Esophagus squamous epithelium (tissue), 4 donors: ENCODE measurements at regions not wholly inside any gene's neighbourhood (a gene's known extent, or its start where the extent isn't known, plus 50 kb on each side); places are given as distances from the start of the nearest gene placed in this dataset.

Experiments
- POLR2A ChIP-seq, 4 donors: fragments of 450-650 bp; IDR thresholded peaks; one replicate each; pipeline ENCODE4 v1.6.1; 2017; ENCODE audit warnings: antibody characterized with exemption in 4 of 4, mild to moderate bottlenecking in 4 of 4, moderate library complexity in 3 of 4
- TF ChIP-seq, protein P1 (sequence below), 6 experiments: fragments of 450-650 bp in 4 of 6; fragments of 200-600 bp in 2 of 6; sonication (generic) in 2 of 6; IDR thresholded peaks; one replicate each; pipeline ENCODE4 v1.5.1; 2016 to 2019; ENCODE audit warnings: antibody characterized with exemption in 6 of 6, mild to moderate bottlenecking in 4 of 6, moderate library complexity in 4 of 6

GRCh38 chr5:98637116-98637515, 136.3 kb upstream of the RGMB start:
- TF ChIP-seq, protein P1, sequence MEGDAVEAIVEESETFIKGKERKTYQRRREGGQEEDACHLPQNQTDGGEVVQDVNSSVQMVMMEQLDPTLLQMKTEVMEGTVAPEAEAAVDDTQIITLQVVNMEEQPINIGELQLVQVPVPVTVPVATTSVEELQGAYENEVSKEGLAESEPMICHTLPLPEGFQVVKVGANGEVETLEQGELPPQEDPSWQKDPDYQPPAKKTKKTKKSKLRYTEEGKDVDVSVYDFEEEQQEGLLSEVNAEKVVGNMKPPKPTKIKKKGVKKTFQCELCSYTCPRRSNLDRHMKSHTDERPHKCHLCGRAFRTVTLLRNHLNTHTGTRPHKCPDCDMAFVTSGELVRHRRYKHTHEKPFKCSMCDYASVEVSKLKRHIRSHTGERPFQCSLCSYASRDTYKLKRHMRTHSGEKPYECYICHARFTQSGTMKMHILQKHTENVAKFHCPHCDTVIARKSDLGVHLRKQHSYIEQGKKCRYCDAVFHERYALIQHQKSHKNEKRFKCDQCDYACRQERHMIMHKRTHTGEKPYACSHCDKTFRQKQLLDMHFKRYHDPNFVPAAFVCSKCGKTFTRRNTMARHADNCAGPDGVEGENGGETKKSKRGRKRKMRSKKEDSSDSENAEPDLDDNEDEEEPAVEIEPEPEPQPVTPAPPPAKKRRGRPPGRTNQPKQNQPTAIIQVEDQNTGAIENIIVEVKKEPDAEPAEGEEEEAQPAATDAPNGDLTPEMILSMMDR (IDR thresholded peaks at IDR 0.05): no peak
- TF ChIP-seq POLR2A (IDR thresholded peaks at IDR 0.05): no peak
